ENCODE measurements at regions not wholly inside any gene's neighbourhood (a gene's known extent, or its start where the extent isn't known, plus 50 kb on each side); places are given as distances from the start of the nearest gene placed in this dataset.

DNA sequence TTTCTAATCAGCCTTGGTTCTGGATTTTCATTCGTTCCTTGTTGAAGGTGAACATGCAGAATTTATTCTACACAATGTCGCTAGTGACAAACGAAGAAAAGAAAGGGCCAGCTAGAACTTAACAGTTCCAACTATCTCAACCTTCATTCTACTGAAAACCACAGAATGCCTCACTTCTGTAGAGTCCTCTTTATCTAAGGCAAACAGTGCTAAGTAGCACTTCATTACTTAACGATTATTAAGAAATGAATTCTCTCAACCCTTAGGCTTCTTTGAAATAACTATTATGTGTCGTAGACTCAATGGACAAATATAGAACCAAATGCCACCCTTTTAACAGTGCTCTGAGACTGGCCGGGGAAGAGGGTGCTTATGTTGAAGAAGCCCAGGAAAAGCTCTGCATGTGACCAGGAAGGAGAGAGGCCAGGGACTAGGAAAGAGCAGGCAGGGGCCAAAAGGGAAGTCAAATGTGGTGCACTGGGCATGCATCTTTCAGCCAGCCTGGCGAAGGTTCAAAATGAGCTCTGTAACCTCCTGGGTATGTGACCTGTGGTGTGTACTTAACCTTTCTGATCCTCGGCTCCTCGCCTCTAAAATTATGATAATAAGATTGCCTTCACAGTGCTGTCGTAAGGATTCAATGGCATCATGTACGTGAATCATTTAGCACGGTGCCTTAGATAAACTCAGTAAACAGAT, 55.4 kb upstream of the BMP2 start:
- ChIA-PET RAD21 (ENCODE audit: unreplicated experiment) (no interaction called here), POLR2A (no interaction called here), CTCF (interaction anchor here (1.0 kb wide), 1 partner anchor 54 kb away, joined by 3 read pairs; no protein-coding TSS in a partner anchor), SMC1A (ENCODE audit: uncharacterized antibody, unreplicated experiment) (no interaction called here)
- no peaks in the 10 kb centered on the region for H3K79me2 ChIP-seq (ENCODE audit: control insufficient read depth, insufficient read depth, low read length)
- H3K27ac ChIP-seq (ENCODE audit: control insufficient read depth, insufficient read depth), result no peak overlapping the region
- DNase-seq (ENCODE audit: low read depth, low spot score) (no peak), ATAC-seq (no peak), FAIRE-seq (no peak)
- no peaks in the 10 kb centered on the region for H3K4me1 ChIP-seq (ENCODE audit: control insufficient read depth, insufficient read depth, low read length)
- no peak overlapping the region for H2AFZ ChIP-seq (ENCODE audit: control insufficient read depth, low read depth, low read length)
- H3K27me3 ChIP-seq (replicated peaks in 1 of 2; ENCODE audit: control insufficient read depth in 2 of 2, insufficient read depth in 2 of 2, low read length in 1 of 2), result no peaks in the 10 kb centered on the region
- BruUV-seq (replicated peaks), result no TSS peak
- in situ Hi-C loops (cut with MboI), result no loop called here
- TF ChIP-seq SREBF1 (IDR thresholded peaks at IDR 0.05; ENCODE audit: low read length) (no peak), FOXM1 (IDR thresholded peaks at IDR 0.05; ENCODE audit: low read depth, low read length) (no peak), NFXL1 (IDR thresholded peaks at IDR 0.05; ENCODE audit: borderline replicate concordance) (no peak), KLF5 (IDR thresholded peaks at IDR 0.05; ENCODE audit: partially characterized antibody) (no peak), POLR2AphosphoS5 (IDR thresholded peaks at IDR 0.05; ENCODE audit: low read length) (no peak), NR2C2 (IDR thresholded peaks at IDR 0.05; ENCODE audit: borderline replicate concordance, control insufficient read depth, insufficient read length, low read depth) (no peak), MEF2B (IDR thresholded peaks at IDR 0.05; ENCODE audit: partially characterized antibody, poor library complexity, severe bottlenecking) (no peak), PML (IDR thresholded peaks at IDR 0.05; ENCODE audit: low read length) (no peak), ZNF24 (IDR thresholded peaks at IDR 0.05) (no peak), SREBF2 (IDR thresholded peaks at IDR 0.05; ENCODE audit: low read length) (no peak), RFX5 (IDR thresholded peaks at IDR 0.05; ENCODE audit: low read depth, low read length) (no peak)
- TF ChIP-seq, protein P1, sequence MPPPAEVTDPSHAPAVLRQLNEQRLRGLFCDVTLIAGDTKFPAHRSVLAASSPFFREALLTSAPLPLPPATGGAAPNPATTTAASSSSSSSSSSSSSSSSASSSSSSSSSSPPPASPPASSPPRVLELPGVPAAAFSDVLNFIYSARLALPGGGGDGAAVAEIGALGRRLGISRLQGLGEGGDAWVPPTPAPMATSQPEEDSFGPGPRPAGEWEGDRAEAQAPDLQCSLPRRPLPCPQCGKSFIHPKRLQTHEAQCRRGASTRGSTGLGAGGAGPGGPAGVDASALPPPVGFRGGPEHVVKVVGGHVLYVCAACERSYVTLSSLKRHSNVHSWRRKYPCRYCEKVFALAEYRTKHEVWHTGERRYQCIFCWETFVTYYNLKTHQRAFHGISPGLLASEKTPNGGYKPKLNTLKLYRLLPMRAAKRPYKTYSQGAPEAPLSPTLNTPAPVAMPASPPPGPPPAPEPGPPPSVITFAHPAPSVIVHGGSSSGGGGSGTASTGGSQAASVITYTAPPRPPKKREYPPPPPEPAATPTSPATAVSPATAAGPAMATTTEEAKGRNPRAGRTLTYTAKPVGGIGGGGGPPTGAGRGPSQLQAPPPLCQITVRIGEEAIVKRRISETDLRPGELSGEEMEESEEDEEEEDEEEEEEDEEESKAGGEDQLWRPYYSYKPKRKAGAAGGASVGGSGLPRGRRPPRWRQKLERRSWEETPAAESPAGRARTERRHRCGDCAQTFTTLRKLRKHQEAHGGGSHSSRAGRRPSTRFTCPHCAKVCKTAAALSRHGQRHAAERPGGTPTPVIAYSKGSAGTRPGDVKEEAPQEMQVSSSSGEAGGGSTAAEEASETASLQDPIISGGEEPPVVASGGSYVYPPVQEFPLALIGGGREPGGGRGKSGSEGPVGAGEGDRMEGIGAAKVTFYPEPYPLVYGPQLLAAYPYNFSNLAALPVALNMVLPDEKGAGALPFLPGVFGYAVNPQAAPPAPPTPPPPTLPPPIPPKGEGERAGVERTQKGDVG (CRISPR knock-in tag; IDR thresholded peaks at IDR 0.05), result no peak
- TF ChIP-seq, protein P2, sequence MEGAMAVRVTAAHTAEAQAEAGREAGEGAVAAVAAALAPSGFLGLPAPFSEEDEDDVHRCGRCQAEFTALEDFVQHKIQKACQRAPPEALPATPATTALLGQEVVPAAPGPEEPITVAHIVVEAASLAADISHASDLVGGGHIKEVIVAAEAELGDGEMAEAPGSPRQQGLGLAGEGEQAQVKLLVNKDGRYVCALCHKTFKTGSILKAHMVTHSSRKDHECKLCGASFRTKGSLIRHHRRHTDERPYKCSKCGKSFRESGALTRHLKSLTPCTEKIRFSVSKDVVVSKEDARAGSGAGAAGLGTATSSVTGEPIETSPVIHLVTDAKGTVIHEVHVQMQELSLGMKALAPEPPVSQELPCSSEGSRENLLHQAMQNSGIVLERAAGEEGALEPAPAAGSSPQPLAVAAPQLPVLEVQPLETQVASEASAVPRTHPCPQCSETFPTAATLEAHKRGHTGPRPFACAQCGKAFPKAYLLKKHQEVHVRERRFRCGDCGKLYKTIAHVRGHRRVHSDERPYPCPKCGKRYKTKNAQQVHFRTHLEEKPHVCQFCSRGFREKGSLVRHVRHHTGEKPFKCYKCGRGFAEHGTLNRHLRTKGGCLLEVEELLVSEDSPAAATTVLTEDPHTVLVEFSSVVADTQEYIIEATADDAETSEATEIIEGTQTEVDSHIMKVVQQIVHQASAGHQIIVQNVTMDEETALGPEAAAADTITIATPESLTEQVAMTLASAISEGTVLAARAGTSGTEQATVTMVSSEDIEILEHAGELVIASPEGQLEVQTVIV (IDR thresholded peaks at IDR 0.05; ENCODE audit: borderline replicate concordance, partially characterized antibody), result no peak
- TF ChIP-seq, protein P3, sequence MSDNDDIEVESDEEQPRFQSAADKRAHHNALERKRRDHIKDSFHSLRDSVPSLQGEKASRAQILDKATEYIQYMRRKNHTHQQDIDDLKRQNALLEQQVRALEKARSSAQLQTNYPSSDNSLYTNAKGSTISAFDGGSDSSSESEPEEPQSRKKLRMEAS (IDR thresholded peaks at IDR 0.05; ENCODE audit: low read depth, low read length), result no peak
- TF ChIP-seq, protein P4, sequence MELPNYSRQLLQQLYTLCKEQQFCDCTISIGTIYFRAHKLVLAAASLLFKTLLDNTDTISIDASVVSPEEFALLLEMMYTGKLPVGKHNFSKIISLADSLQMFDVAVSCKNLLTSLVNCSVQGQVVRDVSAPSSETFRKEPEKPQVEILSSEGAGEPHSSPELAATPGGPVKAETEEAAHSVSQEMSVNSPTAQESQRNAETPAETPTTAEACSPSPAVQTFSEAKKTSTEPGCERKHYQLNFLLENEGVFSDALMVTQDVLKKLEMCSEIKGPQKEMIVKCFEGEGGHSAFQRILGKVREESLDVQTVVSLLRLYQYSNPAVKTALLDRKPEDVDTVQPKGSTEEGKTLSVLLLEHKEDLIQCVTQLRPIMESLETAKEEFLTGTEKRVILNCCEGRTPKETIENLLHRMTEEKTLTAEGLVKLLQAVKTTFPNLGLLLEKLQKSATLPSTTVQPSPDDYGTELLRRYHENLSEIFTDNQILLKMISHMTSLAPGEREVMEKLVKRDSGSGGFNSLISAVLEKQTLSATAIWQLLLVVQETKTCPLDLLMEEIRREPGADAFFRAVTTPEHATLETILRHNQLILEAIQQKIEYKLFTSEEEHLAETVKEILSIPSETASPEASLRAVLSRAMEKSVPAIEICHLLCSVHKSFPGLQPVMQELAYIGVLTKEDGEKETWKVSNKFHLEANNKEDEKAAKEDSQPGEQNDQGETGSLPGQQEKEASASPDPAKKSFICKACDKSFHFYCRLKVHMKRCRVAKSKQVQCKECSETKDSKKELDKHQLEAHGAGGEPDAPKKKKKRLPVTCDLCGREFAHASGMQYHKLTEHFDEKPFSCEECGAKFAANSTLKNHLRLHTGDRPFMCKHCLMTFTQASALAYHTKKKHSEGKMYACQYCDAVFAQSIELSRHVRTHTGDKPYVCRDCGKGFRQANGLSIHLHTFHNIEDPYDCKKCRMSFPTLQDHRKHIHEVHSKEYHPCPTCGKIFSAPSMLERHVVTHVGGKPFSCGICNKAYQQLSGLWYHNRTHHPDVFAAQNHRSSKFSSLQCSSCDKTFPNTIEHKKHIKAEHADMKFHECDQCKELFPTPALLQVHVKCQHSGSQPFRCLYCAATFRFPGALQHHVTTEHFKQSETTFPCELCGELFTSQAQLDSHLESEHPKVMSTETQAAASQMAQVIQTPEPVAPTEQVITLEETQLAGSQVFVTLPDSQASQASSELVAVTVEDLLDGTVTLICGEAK (IDR thresholded peaks at IDR 0.05; ENCODE audit: borderline replicate concordance), result no peak
- WGBS (ENCODE audit: insufficient coverage, insufficient replicate concordance, low lambda C conversion rate, missing lambda C conversion rate), result 56% methylated on average over 12 of the region's 12 CpGs
- no peaks in the 10 kb centered on the region for H3K9me3 ChIP-seq (replicated peaks; ENCODE audit: control insufficient read depth, insufficient read depth, low read length)
- H3K36me3 ChIP-seq (ENCODE audit: control insufficient read depth in 2 of 2, insufficient read depth in 2 of 2, low read length in 1 of 2), result no peaks in the 10 kb centered on the region
- H3K4me2 ChIP-seq (ENCODE audit: control insufficient read depth, insufficient read depth), result no peak overlapping the region
- no peaks in the 10 kb centered on the region for H4K20me1 ChIP-seq (ENCODE audit: control insufficient read depth, insufficient read depth)
- H3K4me3 ChIP-seq, result no peak overlapping the region
- no peak overlapping the region for H3K9ac ChIP-seq (ENCODE audit: control insufficient read depth, insufficient read depth, low read length)
- intact Hi-C loops (cut with micrococcal nuclease; ENCODE audit: unreplicated experiment), result no loop called here

Measured in GM12878 (cell line).